HG02973 (cell line): ENCODE measurements at regions not wholly inside any gene's neighbourhood (a gene's known extent, or its start where the extent isn't known, plus 50 kb on each side); places are given as distances from the start of the nearest gene placed in this dataset.
"Not testable (repeated sequence)": the region's sequence is repeated elsewhere in the genome, so short reads cannot be mapped to it uniquely, and the experiment has no call there.

Experiments
- ATAC-seq: cut with Tn5 transposase; IDR thresholded peaks from one replicate; pipeline ENCODE4 v1.9.1; 2021; ENCODE audit warnings: moderate library complexity; ENCODE audit not compliant: unreplicated experiment

GRCh38 chr9:78896479-78896878 is 599.6 kb downstream of the PSAT1 start:
- no peak for ATAC-seq

GRCh38 chr9:78898234-78898633 is 601.3 kb downstream of the PSAT1 start:
- no peak for ATAC-seq

- ATAC-seq = no peak
Observed at GRCh38 chr9:78899006-78899405, 602.1 kb downstream of the PSAT1 start.

- no peak for ATAC-seq
Observed at GRCh38 chr9:78900500-78900899, 603.6 kb downstream of the PSAT1 start.

GRCh38 chr9:78902051-78902450 is 605.1 kb downstream of the PSAT1 start:
- ATAC-seq = no peak

- no peak for ATAC-seq
Observed at GRCh38 chr9:78903581-78903980, 606.7 kb downstream of the PSAT1 start.

GRCh38 chr9:78904686-78905085 is 607.8 kb downstream of the PSAT1 start:
- ATAC-seq = no peak

GRCh38 chr9:78905387-78905786 is 608.5 kb downstream of the PSAT1 start:
- no peak for ATAC-seq

GRCh38 chr9:78905986-78906755 is 609.2 kb downstream of the PSAT1 start:
- no peak for ATAC-seq

- no peak for ATAC-seq
Observed at GRCh38 chr9:78909566-78909965, 612.6 kb downstream of the PSAT1 start.

GRCh38 chr9:78916884-78917283 is 620.0 kb downstream of the PSAT1 start:
- ATAC-seq = not testable (repeated sequence)

GRCh38 chr9:78918976-78919375 is 622.1 kb downstream of the PSAT1 start:
- no peak for ATAC-seq

- ATAC-seq = no peak
Observed at GRCh38 chr9:78919701-78920100, 622.8 kb downstream of the PSAT1 start.

- ATAC-seq = no peak
Observed at GRCh38 chr9:78921341-78921740, 624.4 kb downstream of the PSAT1 start.

GRCh38 chr9:78923966-78924659 is 627.2 kb downstream of the PSAT1 start:
- ATAC-seq = no peak

- ATAC-seq = no peak
Observed at GRCh38 chr9:78927099-78927940, 630.4 kb downstream of the PSAT1 start.

GRCh38 chr9:78928625-78929405 is 631.9 kb downstream of the PSAT1 start:
- no peak for ATAC-seq

GRCh38 chr9:78930281-78930680 is 633.4 kb downstream of the PSAT1 start:
- no peak for ATAC-seq

- ATAC-seq = no peak
Observed at GRCh38 chr9:78932849-78933627, 636.1 kb downstream of the PSAT1 start.

GRCh38 chr9:78934880-78935279 is 636.9 kb upstream of the TLE4 start:
- no peak for ATAC-seq
